CD14-positive monocyte (primary cell): ENCODE measurements at regions not wholly inside any gene's neighbourhood (a gene's known extent, or its start where the extent isn't known, plus 50 kb on each side); places are given as distances from the start of the nearest gene placed in this dataset.

Source experiments
- DNase-seq, 3 donors: peaks; one replicate each; pipeline ENCODE4 v3.0.0-alpha.2; 2011 to 2022
- H2AFZ ChIP-seq: 2 replicates; pipeline ENCODE4 v1.6.0; 2012; ENCODE audit warnings: mild to moderate bottlenecking, low read depth, low read length, inconsistent platforms; ENCODE audit not compliant: insufficient read depth, poor library complexity, severe bottlenecking
- H3K27ac ChIP-seq, 2 donors: 1 replicate in 1 of 2; 2 replicates in 1 of 2; pipeline ENCODE4 v1.5.1; 2012 to 2013; ENCODE audit warnings: low read length in 2 of 2, control low read depth in 1 of 2, inconsistent platforms in 1 of 2, low read depth in 1 of 2, mild to moderate bottlenecking in 1 of 2
- H3K27me3 ChIP-seq, 2 donors: one replicate each; pipeline versions ENCODE4 v1.6.0 to v1.6.1; 2011 to 2013; ENCODE audit warnings: low read length in 2 of 2; ENCODE audit not compliant: control insufficient read depth in 2 of 2, insufficient read depth in 2 of 2
- H3K36me3 ChIP-seq, 2 donors: replicated peaks in 1 of 2; 1 replicate in 1 of 2; 2 replicates in 1 of 2; pipeline versions ENCODE4 v1.5.1 to v1.6.1; 2012 to 2013; ENCODE audit warnings: low read length in 2 of 2, control low read depth in 1 of 2, inconsistent platforms in 1 of 2, mild to moderate bottlenecking in 1 of 2; ENCODE audit not compliant: insufficient read depth in 2 of 2, control insufficient read depth in 1 of 2
- H3K4me1 ChIP-seq, 2 donors: 1 replicate in 1 of 2; 2 replicates in 1 of 2; pipeline versions ENCODE4 v1.5.1 to v1.6.1; 2012 to 2013; ENCODE audit warnings: low read length in 2 of 2, control low read depth in 1 of 2, inconsistent platforms in 1 of 2, mild to moderate bottlenecking in 1 of 2, moderate library complexity in 1 of 2; ENCODE audit not compliant: insufficient read depth in 2 of 2, control insufficient read depth in 1 of 2
- H3K4me2 ChIP-seq: replicated peaks from 2 replicates; pipeline ENCODE3; 2012; ENCODE audit warnings: low read length, moderate library complexity, mild to moderate bottlenecking; ENCODE audit not compliant: poor library complexity, severe bottlenecking; ENCODE audit errors: extremely low read depth
- H3K4me3 ChIP-seq, 3 experiments: fragments of 200-600 bp in 1 of 3; sonication (generic) in 1 of 3; replicated peaks in 1 of 3; 1 replicate in 2 of 3; 2 replicates in 1 of 3; pipeline ENCODE4 v1.5.1; 2011 to 2013; ENCODE audit warnings: low read length in 3 of 3, mild to moderate bottlenecking in 3 of 3, control low read depth in 2 of 3, low read depth in 2 of 3, inconsistent platforms in 1 of 3, moderate library complexity in 1 of 3
- H3K79me2 ChIP-seq: 2 replicates; pipeline ENCODE4 v1.6.0; 2012; ENCODE audit warnings: mild to moderate bottlenecking, control low read depth, inconsistent platforms, low read length, moderate library complexity; ENCODE audit not compliant: insufficient read depth
- H3K9ac ChIP-seq: 2 replicates; pipeline ENCODE4 v1.6.0; 2017; ENCODE audit warnings: low read length, mild to moderate bottlenecking; ENCODE audit not compliant: insufficient read depth, poor library complexity, severe bottlenecking
- H3K9me3 ChIP-seq, 2 donors: replicated peaks in 1 of 2; 1 replicate in 1 of 2; 2 replicates in 1 of 2; pipeline versions ENCODE4 v1.5.1 to v1.6.1; 2012 to 2013; ENCODE audit warnings: low read length in 2 of 2, control low read depth in 1 of 2; ENCODE audit not compliant: control insufficient read depth in 1 of 2, insufficient read depth in 1 of 2
- H4K20me1 ChIP-seq: 2 replicates; pipeline ENCODE4 v1.6.0; 2012; ENCODE audit warnings: mild to moderate bottlenecking, low read length, control low read depth, moderate library complexity; ENCODE audit not compliant: insufficient read depth
- H3K27ac Mint-ChIP-seq, 7 donors: one replicate each; pipeline ENCODE4 v1.8.0; 2020; ENCODE audit warnings: mild to moderate bottlenecking in 7 of 7, mixed read lengths in 7 of 7, moderate library complexity in 6 of 7, inconsistent platforms in 2 of 7
- H3K27me3 Mint-ChIP-seq, 3 donors: one replicate each; pipeline ENCODE4 v1.8.0; 2021 to 2022; ENCODE audit warnings: low read depth in 3 of 3, mild to moderate bottlenecking in 3 of 3, mixed read lengths in 3 of 3, moderate library complexity in 3 of 3, inconsistent platforms in 1 of 3
- H3K36me3 Mint-ChIP-seq, 2 donors: one replicate each; pipeline ENCODE4 v1.8.0; 2020; ENCODE audit warnings: mixed read lengths in 2 of 2, inconsistent platforms in 1 of 2, mild to moderate bottlenecking in 1 of 2
- H3K4me1 Mint-ChIP-seq: one replicate; pipeline ENCODE4 v1.8.0; 2020; ENCODE audit warnings: mild to moderate bottlenecking, mixed read lengths
- H3K4me3 Mint-ChIP-seq, 2 donors: one replicate each; pipeline ENCODE4 v1.8.0; 2020; ENCODE audit warnings: mild to moderate bottlenecking in 2 of 2, mixed read lengths in 2 of 2, moderate library complexity in 1 of 2
- H3K9me3 Mint-ChIP-seq, 7 donors: one replicate each; pipeline ENCODE4 v1.8.0; 2020 to 2022; ENCODE audit warnings: mixed read lengths in 7 of 7, mild to moderate bottlenecking in 6 of 7, moderate library complexity in 6 of 7, inconsistent platforms in 2 of 7
- WGBS: methylation state at CpG from one replicate; pipeline ENCODE4 v1.1.5; 2013; ENCODE audit warnings: missing lambda C conversion rate; ENCODE audit not compliant: insufficient coverage; 5-methylcytosine and 5-hydroxymethylcytosine counted together
- intact Hi-C, 2 donors: fragments of 100-400 bp; cut with micrococcal nuclease; formaldehyde crosslinking; loops; one replicate each; pipeline versions ENCODE4 v1.15.0 to v1.15.1; 2023
- TF ChIP-seq, protein P1 (sequence below): fragments of 200-600 bp; IDR thresholded peaks from one replicate; pipeline ENCODE4 v1.8.0; 2022; ENCODE audit warnings: antibody characterized with exemption, mild to moderate bottlenecking

DNA sequence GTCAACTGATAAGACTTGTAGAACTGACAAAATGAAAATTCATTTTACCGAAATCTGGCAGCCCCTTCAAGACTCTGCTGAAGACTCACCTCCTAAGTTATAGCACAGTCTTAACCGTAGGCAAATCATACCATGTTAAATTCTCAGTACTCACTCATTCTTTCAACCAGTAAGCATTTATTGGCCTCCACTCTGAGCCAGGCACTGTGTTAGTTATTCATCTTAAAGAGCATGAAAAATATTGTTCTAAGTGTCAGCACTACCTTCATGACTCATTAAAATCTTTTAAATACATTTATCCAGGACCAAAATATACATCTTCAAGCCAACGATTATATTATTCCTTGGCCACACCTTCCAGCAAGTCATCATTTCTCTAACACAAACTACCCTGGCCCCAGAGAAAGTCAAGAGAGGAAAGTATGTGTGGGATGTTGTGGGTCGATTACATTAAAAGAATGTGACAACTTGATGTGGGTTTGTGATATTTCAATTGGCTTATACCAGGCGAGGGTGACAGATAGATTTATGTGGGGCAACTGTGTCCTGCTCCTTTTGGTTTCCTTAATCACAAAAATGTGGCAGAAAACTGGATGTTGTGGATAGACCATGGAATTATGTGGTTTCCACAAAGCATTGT, 55.0 kb downstream of the TMEM30B start:
- H3K36me3 Mint-ChIP-seq = no peaks in the 10 kb centered on the region
- no peak overlapping the region for H3K4me2 ChIP-seq
- TF ChIP-seq, protein P1, sequence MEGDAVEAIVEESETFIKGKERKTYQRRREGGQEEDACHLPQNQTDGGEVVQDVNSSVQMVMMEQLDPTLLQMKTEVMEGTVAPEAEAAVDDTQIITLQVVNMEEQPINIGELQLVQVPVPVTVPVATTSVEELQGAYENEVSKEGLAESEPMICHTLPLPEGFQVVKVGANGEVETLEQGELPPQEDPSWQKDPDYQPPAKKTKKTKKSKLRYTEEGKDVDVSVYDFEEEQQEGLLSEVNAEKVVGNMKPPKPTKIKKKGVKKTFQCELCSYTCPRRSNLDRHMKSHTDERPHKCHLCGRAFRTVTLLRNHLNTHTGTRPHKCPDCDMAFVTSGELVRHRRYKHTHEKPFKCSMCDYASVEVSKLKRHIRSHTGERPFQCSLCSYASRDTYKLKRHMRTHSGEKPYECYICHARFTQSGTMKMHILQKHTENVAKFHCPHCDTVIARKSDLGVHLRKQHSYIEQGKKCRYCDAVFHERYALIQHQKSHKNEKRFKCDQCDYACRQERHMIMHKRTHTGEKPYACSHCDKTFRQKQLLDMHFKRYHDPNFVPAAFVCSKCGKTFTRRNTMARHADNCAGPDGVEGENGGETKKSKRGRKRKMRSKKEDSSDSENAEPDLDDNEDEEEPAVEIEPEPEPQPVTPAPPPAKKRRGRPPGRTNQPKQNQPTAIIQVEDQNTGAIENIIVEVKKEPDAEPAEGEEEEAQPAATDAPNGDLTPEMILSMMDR = no peak
- H3K27me3 ChIP-seq = peaks cover 5 to 11% of the 10 kb centered on the region in 2 donors
- H3K27ac Mint-ChIP-seq = no peak overlapping the region
- H3K9me3 Mint-ChIP-seq = no peaks in the 10 kb centered on the region
- no peak overlapping the region for H3K4me3 Mint-ChIP-seq
- H2AFZ ChIP-seq = no peak overlapping the region
- peaks cover 9 to 32% (median 17%) of the 10 kb centered on the region in 3 donors for H3K27me3 Mint-ChIP-seq
- 56% methylated on average over 2 of the region's 5 CpGs for WGBS
- no peaks in the 10 kb centered on the region for H3K4me1 Mint-ChIP-seq
- no peak overlapping the region for H3K4me3 ChIP-seq
- no peaks in the 10 kb centered on the region for H3K9me3 ChIP-seq
- no peak overlapping the region for H3K9ac ChIP-seq
- H3K4me1 ChIP-seq = no peaks in the 10 kb centered on the region
- DNase-seq = no peak
- H3K36me3 ChIP-seq = no peaks in the 10 kb centered on the region
- no peak overlapping the region for H3K27ac ChIP-seq
- H4K20me1 ChIP-seq = no peaks in the 10 kb centered on the region
- no peaks in the 10 kb centered on the region for H3K79me2 ChIP-seq
- intact Hi-C loops = no loop called here

DNA sequence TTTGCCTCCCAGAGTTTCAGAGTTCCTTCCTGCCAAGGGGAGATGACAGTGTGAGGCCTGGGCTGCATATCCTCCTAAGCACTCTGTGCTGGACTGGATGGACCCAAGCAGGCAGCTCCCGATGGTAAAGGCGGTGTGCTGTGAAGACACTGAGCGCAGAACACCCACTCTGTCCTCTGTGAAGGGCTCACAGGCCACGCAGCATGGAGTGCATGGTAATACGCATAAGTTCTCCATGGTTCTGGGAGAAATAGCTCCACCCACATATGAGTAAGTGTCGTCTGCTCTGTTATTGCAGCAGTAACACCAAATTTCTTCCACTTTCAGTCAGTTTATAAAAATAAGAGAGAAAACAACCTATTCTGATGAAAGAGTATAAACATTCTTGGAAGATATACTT, 55.8 kb downstream of the TMEM30B start:
- H3K9me3 Mint-ChIP-seq = no peaks in the 10 kb centered on the region
- H3K4me1 Mint-ChIP-seq = no peaks in the 10 kb centered on the region
- Histone ChIP-seq H3K79me2 (no peaks in the 10 kb centered on the region), H3K4me3 (no peak overlapping the region), H3K36me3 (no peaks in the 10 kb centered on the region), H2AFZ (no peak overlapping the region), H3K4me2 (no peak overlapping the region), H3K9ac (no peak overlapping the region), H3K4me1 (no peaks in the 10 kb centered on the region), H3K27me3 (peaks cover 5 to 11% of the 10 kb centered on the region in 2 donors), H3K9me3 (no peaks in the 10 kb centered on the region), H4K20me1 (no peaks in the 10 kb centered on the region), H3K27ac (no peak overlapping the region)
- H3K36me3 Mint-ChIP-seq = no peaks in the 10 kb centered on the region
- TF ChIP-seq, protein P1 = no peak
- WGBS = 96% methylated on average over 4 of the region's 6 CpGs
- peaks cover 9 to 29% (median 20%) of the 10 kb centered on the region in 3 donors for H3K27me3 Mint-ChIP-seq
- H3K4me3 Mint-ChIP-seq = no peak overlapping the region
- no peak overlapping the region for H3K27ac Mint-ChIP-seq
- intact Hi-C loops = no loop called here
- DNase-seq = no peak
